CD4-positive, alpha-beta T cell treated with Interferon alpha-2 for 1 hour (primary cell): ENCODE measurements at regions not wholly inside any gene's neighbourhood (a gene's known extent, or its start where the extent isn't known, plus 50 kb on each side); places are given as distances from the start of the nearest gene placed in this dataset.

Experiments used
- DNase-seq, 2 donors: peaks; one replicate each; pipeline ENCODE4 v3.0.0-alpha.2; 2020 to 2022

DNA sequence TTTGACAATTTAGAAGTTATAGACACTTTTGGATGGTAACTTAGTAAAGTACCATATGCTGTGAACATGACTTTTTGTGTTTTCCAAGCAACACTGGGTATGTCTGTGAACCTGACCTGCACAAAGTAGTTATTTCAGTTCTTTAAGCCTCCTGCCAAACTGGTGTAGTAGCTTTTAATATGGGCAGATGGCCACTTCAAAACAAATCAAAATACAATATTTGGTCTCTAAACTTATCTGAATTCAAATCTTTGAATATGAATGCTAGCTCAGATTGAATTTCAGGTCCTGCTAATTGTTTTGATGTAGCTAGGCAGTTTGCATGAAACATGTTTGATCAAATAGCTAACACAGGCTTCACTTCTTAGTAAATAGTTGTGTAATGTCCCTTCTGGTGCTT is 1176.7 kb upstream of the CDH9 start:
- DNase-seq = no peak

DNA sequence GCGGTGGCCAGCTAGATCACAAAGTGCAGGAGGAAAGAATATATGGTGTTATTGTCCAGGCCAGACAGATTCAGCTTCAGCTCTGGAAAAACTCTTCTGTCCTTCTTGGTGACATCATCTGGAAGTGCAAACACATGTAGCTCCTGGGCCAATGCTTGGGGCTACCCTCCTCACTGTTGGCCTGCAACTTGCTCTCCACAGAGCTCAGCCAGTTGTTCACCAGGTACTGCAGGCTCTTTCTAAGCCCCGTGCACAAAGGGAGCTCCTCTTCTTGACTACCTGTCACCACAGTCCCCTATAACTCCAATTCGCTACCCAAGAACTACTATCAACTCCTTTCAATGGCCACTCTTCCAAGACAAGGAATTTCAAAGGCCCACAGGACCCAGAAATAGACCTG is 1175.9 kb upstream of the CDH9 start:
- no peak for DNase-seq

DNA sequence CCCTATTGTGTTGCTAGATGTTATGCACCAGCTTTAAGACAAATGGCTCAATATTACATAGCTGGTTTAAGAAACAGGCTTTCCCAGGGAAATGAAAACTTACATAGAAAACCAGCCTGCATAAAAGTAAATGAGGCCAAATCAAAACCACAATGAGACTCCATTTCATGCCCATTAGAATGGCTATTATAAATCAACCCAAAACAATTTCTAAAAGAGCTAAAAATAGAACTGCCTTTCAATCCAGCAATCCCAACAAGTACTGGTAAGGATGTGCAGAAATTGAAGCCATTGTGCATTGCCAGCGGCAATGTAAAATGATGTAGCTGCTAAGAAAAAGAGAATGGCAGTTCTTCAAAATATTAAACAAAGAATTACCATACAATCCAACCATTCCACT is 1170.0 kb upstream of the CDH9 start:
- no peak for DNase-seq

DNA sequence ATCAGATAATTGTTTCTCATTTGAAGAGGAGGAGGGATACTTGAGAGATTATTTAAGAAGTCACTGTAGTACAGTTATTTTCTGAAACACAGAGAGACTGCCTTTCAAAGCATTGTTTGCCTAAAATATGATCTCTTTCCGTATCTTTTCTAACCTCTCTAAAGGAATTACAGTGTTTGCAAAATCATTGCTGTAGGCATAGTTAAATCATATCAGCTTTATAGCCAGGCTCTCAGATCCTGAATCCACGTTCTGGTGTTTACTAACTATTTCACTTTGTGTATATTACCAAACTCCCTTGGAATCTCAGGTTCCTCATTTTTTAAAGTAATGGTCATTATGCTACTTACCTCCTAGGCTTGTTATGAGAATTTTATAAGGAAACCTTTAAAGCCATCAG is 1151.6 kb upstream of the CDH9 start:
- no peak for DNase-seq

DNA sequence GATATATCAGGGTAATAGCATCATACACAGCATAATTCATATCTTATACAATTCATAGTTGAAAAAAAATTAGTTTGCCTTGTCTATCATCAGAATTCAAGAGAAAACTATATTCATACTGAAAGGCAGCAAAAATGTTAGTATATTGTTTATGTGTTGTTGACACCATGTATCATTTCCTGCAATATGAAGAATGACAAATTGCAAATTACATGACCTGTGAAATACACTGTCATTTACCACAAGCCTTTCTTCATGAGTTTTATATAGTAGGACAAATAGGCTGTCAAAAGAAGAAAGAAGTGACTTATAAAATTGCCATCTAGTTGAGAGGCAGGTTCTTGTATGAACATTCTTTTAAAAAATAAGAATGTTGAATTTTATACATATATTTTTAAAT is 1136.3 kb upstream of the CDH9 start:
- no peak for DNase-seq

DNA sequence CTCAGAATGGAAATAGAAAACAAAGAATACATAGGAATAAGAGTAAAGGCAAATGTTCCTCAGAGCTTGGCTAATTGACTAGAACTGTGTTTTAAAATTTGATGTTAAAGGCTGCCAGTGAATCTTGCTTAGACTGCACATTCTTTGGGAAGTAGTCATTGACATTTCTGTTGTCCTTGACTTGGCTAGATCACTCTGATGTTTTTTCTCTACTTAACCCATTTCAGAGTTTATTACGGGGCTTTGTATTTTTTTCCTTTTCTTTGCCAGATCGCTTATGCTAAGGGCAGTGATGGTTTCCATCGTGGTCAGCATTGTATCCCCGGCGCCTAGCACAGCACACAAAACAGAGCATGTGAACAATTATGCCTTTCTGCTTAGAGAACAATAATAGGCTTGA is 1126.7 kb upstream of the CDH9 start:
- no peak for DNase-seq

DNA sequence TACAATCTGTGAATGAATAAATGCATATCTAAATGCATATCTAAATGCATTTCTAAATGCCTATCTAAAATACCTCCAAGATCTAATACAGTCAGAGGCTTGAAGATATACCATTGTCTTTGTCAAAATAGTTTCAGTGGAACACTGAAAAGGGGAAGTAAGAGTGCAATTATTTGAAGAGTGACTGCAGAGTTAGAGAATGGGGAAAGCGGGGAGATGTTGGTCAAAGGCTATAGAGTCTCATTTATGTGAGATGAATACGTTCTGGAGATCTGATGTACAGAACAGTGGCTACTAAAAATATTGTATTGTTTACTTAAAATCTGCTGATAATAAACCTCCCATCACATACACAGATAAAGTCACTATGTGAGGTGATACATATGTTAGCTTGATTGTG is 1126.2 kb upstream of the CDH9 start:
- no peak for DNase-seq

DNA sequence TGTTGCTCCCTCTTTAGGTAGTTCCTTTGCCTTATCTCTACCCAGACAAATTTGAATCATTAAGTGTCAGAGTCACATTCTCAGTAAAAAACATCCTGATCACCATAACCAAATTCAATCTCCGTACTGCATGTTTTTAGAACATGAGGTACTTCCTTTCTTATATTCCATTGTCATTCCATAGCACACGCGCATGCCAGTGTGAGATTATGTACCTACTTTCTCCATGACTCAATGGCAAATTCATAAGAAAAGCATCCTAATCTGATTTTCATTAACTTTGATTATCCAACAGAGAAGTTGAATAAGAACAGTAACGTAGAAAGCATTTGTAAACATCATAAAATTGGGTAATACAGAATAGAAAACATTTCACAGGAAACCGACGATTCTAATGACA is 1118.6 kb upstream of the CDH9 start:
- DNase-seq = no peak

DNA sequence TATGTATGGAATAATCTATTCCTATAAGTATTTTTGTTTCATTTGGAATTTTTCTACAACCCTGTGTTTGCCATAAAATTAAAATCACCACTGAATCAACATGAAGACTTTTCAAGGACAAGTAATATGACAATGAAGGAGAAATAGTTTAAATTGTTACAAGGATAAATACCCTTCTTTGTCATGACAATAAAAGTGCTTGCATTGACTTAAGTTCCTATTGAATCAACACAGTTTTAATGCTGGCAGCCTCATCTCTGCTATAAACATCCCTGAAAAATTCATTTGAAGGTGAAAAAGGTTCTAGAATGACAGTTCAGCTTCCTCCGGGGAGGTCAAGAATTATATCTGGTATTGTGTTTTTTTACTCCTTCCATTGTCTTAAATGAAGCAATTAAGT is 1105.1 kb upstream of the CDH9 start:
- no peak for DNase-seq

DNA sequence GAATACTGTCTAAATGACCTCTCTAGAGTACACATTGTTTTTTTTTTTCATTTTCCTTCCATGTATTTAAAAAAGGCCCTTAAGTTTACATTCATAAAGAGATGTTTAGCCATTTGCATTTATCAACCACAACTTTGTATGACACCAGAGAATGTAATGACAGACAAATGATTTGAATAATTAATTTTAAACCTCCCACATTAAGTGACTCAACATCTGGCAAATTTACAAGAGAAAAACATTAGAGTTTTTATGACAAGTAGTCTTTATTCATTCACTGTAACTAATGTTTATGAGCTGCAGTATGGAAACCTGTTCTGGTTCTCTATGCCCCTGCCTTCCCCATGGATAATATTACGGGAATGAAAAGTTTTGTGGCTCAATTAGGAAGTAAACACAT is 1093.8 kb upstream of the CDH9 start:
- DNase-seq = no peak

DNA sequence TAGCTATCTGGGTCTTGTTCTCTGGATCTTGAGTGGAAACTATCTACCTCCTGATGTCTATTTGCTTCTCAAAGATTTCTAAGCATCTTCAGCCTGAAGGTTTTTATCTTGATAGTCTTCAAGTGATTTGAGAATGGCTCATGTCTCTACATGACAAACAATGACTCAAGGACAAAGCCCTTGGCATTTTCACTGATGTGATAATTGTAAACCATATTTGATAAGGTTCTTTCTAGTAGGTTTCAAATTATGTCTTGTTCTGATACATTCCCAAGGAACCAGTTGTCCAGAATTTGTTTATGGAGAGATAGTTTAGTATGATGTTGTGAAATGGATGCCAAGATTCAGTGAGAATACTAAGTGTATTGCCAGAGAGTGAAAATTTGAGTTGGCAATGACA is 1079.3 kb upstream of the CDH9 start:
- DNase-seq = no peak

DNA sequence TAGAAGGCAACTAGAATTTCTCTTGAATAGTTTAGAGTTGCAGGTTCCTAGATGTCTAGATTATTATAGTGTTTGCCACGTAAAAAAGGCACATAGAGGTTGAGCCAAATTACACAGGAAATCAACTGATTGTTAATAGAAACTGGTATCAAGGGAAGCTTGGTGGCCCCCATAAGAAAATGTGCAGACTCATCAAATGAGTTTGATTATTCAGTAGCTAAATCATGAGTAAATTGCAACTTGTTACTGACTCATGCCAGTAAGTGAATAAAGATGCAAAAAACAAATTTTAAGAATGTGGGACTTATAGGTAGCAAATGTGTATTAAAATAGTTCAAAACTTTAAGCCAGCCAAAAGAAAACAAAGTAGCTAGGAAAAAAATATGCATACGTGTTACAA is 1078.9 kb upstream of the CDH9 start:
- DNase-seq = no peak

DNA sequence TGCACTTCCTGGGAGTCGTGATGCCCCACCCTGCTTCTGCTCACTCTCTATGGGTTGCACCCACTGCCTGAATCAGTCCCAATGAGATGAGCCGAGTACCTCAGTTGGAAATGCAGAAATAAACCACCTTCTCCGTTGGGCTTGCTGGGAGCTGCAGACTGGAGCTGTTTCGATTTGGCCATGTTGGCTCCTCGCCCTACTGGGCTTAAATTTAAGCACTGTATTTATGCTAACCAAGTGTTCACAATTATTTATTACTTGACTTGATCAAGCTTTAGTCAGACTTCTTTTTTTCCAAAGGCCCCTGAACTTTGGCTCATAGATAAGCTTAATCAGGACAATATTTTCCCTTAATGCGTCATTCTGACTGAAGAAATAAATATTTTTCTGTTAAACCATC is 1072.4 kb upstream of the CDH9 start:
- DNase-seq = no peak

DNA sequence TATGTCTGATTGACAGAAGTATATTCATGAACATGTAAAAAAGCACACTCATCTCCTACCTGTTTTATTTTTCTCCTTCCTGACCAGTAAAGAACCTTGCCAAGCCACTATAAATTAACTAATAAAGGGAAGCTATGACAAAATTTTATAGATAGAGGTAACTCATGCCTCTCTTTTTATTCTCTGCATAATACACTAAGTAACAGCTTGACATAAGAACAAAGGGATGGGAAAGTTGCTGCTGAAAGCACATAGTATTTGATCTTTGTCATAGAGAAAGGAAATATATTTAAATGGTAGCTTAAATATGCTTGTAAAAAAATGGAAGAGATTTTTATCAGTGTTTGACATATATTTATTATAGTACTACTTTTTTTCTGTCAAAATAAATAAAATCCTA is 1065.7 kb upstream of the CDH9 start:
- no peak for DNase-seq

DNA sequence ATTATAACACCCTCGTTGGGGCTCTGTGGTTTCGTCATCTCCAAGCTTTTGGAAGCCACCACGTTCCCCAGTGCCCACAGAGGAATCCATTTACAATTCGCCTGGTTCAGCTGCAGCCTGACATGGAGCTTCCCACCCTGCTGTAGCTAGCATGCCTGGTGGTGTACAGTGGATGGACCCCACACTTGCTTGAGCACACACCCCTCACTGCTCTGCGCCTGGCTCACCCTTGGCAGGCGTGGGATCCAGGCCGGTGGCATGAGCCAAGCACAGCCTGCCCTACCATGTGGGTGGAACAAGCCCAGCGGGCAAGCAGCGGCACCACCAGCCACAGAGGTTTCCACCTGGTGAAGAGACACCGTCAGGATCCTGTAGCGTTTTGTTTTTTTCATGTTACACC is 1045.7 kb upstream of the CDH9 start:
- DNase-seq = no peak

DNA sequence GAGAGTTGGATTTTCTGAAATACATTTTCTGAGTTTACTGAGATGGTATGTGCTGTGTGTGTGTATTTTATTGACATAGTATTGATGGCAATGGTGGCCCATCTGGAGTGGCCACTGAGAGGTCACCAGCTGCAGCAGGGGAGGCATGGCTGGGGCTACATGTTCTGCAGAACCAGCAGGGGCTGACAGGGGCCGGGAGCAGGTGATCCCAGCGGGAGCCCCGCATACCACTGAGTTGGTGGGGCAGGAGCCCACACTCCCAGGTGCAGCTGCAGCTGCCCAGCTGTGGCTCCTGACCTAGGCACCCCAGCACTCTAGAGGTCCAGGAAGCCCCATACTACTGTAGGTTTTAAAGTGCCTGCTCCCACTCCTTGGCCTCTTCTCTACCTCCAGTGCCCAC is 1044.2 kb upstream of the CDH9 start:
- DNase-seq = no peak

DNA sequence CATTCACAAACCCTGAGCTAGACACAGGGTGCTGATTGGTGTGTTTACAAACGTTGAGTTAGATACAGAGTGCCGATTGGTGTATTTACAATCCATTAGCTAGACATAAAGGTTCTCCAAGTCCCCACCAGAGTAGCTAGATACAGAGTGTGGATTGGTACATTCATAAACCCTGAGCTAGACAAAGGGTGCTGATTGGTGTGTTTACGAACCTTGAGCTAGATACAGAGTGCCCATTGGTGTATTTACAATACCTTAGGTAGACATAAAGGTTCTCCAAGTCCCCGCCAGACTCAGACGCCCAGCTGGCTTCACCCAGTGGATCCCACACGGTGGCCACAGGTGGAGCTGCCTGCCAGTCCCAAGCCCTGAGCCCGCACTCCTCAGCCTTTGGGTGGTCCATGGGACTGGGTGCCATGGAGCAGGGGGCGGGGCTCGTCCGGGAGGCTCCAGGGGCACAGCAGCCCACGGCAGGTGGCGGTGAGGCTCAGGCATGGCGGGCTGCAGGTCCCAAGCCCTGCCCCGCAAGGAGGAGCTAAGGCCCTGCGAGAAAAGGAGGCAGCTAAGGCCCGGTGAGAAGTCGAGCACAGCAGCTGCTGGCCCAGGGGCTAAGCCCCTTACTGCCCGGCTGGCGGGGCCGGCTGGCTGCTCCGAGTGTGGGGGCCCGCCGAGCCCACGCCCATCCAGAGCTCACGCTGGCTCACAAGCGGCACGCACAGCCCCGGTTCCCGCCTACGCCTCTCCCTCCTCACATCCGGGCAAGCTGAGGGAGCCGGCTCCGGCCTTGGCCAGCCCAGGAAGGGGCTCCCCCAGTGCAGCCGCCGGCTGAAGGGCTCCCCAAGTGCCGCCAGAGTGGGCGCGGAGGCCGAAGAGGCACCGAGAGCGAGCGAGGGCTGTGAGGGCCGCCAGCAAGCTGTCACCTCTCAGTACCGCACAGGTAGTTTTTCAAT is 1039.2 kb upstream of the CDH9 start:
- DNase-seq = no peak

DNA sequence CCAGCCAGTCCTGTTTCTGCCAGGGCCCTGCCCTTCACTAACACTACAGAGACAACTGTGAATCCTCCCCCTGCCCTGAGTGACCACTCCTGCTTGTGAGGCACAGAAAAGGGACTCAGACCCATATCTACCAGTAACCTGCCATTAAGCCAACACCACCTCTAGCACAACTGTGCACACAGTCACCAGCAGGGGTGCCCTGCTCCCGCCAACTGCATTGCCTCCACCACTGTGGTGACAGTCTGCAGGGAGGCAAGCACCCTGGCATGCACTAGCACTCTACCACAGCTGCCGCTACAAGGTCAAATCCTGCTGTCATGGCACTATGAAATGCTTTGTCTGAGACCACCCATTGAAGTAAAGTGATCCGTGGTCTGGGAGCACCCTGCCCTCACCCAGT is 1028.5 kb upstream of the CDH9 start:
- DNase-seq = no peak

DNA sequence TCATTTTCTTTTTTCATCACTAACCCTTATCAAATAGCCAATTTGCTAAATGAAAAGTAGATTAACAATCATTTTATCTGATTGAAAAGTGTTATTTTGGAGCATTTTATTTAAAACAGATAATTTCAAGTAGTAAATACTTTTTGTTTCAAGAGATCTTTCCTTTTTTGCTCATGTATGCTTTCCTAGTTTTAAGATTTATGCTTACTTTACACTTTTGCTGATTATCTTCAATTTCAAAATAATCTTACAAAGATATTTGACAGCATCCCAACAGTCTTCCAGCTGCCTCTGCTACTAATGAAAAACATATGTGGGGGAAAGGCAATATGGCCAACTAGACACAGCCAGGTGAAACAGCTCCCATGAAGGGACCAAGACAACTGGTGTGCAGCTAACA is 1027.3 kb upstream of the CDH9 start:
- no peak for DNase-seq

DNA sequence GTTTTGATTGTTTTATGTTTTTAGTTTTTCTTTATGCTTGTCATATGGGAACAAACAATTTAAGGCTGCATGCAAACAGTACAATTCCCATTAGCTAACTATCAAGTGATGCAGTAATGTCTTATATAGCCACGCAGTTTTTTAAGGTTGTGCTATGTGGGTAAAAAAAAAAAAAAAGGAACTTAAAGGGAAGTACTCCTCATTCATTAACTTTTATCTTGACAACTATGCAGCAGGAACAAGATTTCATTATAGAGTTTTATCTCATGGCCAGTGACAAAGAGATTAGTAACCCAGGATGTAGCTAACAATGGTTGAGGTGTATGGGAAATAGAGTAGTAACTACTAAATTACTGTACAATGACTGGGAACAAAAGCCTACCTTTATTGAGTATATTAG is 1008.2 kb upstream of the CDH9 start:
- no peak for DNase-seq

DNA sequence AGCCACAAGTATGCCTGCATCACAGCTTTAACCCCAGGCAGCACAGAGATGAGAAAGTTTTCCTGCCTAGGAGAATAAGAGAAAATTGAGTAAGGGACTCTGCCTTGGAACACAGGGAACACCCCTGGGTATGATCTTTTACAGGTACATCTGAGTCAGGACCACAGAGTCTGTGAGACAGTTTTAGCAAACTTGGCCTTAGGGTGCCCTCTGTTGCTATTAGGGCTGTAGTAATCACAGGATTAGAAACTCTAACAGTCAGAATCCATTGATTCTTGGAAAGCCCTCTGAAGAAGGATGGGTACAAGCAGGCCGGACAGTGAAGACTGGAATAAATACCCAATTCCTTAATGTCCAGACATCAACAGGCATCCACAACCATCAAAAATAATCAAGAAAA is 989.5 kb upstream of the CDH9 start:
- DNase-seq = no peak

DNA sequence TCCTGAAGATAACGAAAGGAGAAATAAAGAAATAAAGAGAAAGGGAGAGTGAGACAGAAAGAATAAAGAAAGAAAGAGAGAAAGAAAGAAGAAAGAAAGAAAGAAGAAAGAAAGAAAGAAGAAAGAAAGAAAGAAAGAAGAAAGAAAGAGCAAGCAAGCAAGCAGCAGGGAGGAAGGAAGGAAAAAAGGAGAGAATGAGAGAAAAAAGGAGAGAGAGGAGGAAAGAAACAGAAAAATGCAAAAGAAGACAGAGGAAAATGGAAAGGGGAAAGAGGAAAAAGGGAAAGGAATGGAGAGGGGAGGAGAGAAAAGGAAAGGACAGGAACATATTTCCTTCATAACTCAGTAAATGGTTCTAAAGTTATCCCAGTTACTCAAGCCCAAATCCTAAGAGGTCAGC is 978.8 kb upstream of the CDH9 start:
- no peak for DNase-seq

DNA sequence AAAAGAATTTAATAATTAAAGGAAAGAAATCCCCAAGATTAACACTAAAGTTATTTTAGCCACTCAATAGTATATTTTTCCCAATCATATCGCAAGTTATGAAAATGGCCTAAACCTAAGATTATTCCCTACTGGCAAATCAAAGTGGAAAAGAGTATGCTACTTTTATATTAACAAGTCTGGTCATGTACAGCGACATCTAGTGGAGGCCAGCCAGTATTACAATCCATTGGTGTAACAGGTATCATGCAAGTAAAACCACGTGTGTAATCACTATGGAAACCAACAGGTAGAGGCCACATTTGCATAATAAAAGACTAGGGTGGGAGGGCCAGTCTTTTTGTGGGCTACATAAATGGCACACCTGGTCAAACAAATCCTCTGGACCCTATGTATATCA is 976.4 kb upstream of the CDH9 start:
- no peak for DNase-seq

DNA sequence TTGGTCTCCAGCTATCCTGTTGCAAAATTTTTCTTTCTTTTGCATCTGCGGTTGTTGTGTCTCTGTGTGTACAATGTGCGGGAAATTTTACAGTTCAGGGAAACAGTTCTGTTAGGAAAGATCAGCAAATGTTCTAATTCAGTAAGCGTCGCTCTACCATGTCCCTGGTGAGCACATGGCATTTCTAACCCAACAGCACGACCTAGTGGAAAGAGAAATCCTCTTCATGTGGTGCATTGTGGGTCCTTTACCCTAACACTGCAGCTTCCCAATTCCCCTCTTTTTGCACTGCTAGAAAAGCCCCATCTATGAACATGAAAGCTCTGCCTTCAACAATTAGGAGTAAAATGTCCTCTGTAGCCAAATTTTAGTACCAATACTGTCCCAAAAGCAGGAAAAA is 974.2 kb upstream of the CDH9 start:
- no peak for DNase-seq

DNA sequence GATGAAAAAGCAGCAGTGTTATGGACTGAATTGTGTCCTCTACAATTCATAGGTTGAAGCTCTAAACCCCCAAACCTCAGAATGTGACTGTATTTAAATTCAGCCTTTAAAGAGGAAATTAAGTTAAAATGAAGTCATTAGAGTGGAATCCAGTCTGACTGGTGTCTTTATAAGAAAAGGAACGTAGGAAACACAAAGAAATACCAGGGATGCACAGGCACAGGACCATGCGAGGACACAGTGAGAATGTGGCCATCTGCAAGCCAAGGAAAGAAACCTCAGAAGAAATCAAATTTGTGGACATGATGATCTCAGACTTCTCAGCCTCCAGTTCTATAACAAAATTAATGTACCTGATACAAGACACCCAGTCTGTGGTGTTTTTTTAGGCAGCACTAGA is 971.2 kb upstream of the CDH9 start:
- no peak for DNase-seq
